Rectal smooth muscle tissue (tissue), 1 donor: ENCODE measurements at regions not wholly inside any gene's neighbourhood (a gene's known extent, or its start where the extent isn't known, plus 50 kb on each side); places are given as distances from the start of the nearest gene placed in this dataset.

Source experiments
- H3K27ac ChIP-seq: one replicate; pipeline ENCODE4 v1.7.0; 2013; ENCODE audit warnings: low read depth, low read length, inconsistent platforms
- H3K27me3 ChIP-seq: one replicate; pipeline ENCODE4 v1.7.0; 2013; ENCODE audit warnings: low read length; ENCODE audit not compliant: control insufficient read depth, insufficient read depth
- H3K36me3 ChIP-seq: one replicate; pipeline ENCODE4 v1.7.0; 2013; ENCODE audit warnings: low read length; ENCODE audit not compliant: control insufficient read depth, insufficient read depth
- H3K4me1 ChIP-seq: one replicate; pipeline ENCODE4 v1.7.0; 2013; ENCODE audit warnings: low read length; ENCODE audit not compliant: control insufficient read depth, insufficient read depth
- H3K4me3 ChIP-seq: one replicate; pipeline ENCODE4 v1.7.0; 2013; ENCODE audit warnings: low read length
- H3K9ac ChIP-seq: one replicate; pipeline ENCODE4 v1.7.0; 2013; ENCODE audit warnings: low read length

DNA sequence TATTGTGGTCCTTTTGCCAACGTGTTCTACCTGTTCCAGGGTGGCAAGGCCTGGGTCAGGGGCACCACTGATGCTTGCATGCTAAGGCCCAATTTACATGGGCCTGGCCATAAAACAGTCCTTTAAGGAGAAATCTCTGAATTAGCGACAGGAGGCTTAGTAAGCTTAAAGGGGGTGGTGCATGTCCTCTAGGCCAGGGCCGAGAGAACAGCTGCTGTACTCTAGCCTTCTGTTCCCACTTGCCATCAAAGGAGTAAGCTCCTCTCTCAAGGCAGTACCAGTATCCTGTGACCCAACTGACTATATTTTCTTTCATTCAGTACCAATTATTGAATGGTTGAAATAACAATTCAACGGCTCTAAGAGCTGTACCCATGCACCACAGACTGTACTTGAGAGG lies 67.7 kb upstream of the ZDHHC17 start:
- Histone ChIP-seq H3K36me3 (no peaks in the 10 kb centered on the region), H3K4me3 (no peak overlapping the region), H3K4me1 (no peaks in the 10 kb centered on the region), H3K27me3 (no peaks in the 10 kb centered on the region), H3K9ac (no peak overlapping the region), H3K27ac (no peak overlapping the region)

DNA sequence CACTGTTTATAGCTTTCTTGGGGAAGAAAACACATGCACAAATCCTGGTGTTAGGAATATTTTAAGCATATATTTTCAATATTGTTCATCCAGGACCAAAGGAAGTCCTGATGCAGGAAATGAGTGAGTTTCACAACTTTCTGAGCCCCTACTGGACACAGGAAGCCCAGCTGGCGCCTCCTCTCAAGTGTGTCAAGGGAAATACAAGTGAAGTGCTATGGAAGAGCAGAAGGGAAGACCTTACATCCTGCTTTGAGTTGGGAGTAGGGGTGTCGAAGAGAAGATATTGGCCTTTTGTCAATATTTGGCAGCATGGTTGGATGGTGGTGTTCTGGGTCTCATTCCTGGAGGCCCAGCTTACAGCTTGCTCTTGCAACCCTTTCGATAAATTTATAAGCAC lies 66.1 kb upstream of the ZDHHC17 start:
- Histone ChIP-seq H3K27ac (no peak overlapping the region), H3K27me3 (no peaks in the 10 kb centered on the region), H3K36me3 (no peaks in the 10 kb centered on the region), H3K9ac (no peak overlapping the region), H3K4me1 (no peaks in the 10 kb centered on the region), H3K4me3 (no peak overlapping the region)

DNA sequence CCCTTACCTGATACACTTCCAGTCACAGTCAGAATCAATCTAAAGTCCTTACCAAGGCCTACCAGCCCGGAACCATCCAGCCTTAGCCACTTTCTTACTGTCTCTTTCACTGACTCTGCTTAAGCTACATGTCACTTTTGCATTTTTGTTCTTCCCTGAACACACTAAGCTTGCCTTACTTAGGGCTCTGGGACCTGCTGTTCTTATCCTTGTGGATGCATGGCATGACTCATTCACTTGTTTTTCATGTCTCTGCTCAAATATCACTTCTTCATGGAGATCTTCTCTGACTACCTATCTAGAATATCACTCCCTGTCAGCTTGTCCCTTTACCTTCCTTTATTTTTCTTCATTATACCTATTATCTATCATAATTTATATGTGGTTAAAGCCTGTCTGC lies 65.6 kb upstream of the ZDHHC17 start:
- Histone ChIP-seq H3K27me3 (no peaks in the 10 kb centered on the region), H3K4me1 (no peaks in the 10 kb centered on the region), H3K9ac (no peak overlapping the region), H3K4me3 (no peak overlapping the region), H3K27ac (no peak overlapping the region), H3K36me3 (no peaks in the 10 kb centered on the region)

DNA sequence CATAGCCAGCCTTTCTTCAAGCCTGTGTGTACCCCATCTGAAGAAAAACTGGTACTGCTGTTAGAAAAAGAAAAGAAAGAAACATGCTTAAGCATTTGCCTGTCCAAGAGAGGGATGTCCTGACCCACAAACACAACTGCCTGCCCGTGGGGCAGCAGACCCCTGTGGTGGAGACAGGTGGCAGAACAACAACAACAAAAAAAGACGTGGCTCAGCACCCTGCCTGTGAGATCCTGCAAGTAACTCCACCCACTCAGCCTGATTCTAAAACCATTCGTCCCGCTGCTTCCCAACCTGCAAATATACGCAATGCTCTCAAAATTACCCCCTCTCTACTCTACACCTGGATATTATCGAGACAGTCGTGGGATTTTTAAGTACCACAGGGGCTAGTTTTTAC lies 64.9 kb upstream of the ZDHHC17 start:
- no peak overlapping the region for H3K9ac ChIP-seq
- no peaks in the 10 kb centered on the region for H3K27me3 ChIP-seq
- no peaks in the 10 kb centered on the region for H3K4me1 ChIP-seq
- no peak overlapping the region for H3K4me3 ChIP-seq
- no peaks in the 10 kb centered on the region for H3K36me3 ChIP-seq
- H3K27ac ChIP-seq = no peak overlapping the region

DNA sequence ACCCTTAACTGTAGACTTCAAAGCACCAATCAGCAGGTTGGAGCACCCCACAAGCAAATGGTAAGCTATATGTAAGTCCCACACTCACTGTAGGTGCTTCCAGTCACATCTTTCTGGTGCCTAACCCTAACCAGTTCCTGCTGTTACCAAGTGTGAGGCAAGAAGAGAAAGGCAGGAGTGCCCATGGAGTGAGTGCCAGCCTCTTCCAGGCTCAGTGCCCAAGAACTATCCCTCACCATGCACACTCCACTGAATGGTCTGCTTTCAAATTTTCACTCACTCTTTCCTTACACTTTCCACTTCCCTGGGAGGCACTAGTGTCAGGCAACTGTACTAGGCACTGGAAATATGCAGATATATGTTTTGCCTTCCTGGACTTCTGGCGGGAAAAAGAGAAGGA lies 62.2 kb upstream of the ZDHHC17 start:
- no peaks in the 10 kb centered on the region for H3K36me3 ChIP-seq
- no peaks in the 10 kb centered on the region for H3K27me3 ChIP-seq
- no peak overlapping the region for H3K4me3 ChIP-seq
- H3K4me1 ChIP-seq = no peaks in the 10 kb centered on the region
- H3K27ac ChIP-seq = no peak overlapping the region
- H3K9ac ChIP-seq = no peak overlapping the region

DNA sequence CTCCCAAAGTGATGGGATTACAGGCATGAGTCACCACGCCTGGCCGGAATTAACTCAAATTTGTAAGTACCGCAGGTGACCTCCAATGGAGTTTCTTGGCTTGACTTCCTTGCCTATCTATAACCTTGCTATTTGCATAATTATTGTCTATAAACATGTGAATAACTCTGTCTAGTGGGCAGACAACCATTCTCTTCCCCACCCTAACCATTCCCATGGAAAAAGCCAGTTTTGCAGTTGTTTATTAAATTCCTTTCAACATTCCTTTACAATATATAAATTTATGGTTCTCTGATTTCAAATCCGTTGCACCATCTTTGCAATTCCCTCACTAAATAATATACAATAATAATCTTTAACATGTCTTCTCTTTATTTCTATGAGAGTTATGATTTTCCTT lies 61.0 kb upstream of the ZDHHC17 start:
- Histone ChIP-seq H3K36me3 (no peaks in the 10 kb centered on the region), H3K27ac (no peak overlapping the region), H3K4me1 (no peaks in the 10 kb centered on the region), H3K4me3 (no peak overlapping the region), H3K9ac (no peak overlapping the region), H3K27me3 (no peaks in the 10 kb centered on the region)

DNA sequence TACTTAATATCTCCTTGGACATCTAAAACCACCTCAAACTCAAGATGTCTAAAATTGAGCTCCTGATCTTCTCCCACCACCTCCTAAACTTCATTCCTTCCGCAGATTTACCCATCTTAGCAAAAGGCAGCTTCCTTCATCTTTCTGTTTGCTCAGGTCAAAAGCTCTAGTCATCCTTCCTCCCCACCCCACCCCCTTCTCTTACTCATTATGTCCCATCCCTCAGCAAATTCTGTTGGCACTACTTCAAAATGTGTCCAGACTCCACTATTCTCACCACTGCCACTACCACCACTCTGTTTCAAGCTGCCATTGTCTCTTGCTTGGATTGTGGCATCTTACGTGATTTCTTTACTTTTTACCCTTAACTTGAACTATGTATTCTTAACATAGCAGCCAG lies 59.2 kb upstream of the ZDHHC17 start:
- Histone ChIP-seq H3K4me3 (no peak overlapping the region), H3K4me1 (no peaks in the 10 kb centered on the region), H3K36me3 (no peaks in the 10 kb centered on the region), H3K9ac (no peak overlapping the region), H3K27me3 (no peaks in the 10 kb centered on the region), H3K27ac (no peak overlapping the region)

DNA sequence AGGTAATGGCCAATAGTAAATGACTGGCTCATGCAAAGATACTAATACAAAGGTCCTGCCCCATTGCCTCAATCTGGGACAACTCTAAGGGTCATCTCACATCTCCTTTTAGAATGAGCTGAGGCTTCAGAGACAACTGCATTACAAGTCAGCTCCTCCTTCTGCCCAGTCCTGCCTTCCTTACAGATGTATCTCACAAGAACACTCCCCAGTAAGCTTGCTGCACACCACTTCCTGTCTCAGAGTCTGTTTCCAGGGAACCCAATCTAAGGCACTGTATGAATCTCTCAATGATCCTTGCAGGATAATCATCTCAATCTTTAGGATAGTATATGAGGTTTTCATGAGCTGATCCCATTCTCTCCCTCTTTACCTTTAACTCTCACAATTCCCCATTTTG lies 57.8 kb upstream of the ZDHHC17 start:
- H3K36me3 ChIP-seq = no peaks in the 10 kb centered on the region
- no peak overlapping the region for H3K9ac ChIP-seq
- H3K4me1 ChIP-seq = no peaks in the 10 kb centered on the region
- H3K27ac ChIP-seq = no peak overlapping the region
- H3K4me3 ChIP-seq = no peak overlapping the region
- no peaks in the 10 kb centered on the region for H3K27me3 ChIP-seq

DNA sequence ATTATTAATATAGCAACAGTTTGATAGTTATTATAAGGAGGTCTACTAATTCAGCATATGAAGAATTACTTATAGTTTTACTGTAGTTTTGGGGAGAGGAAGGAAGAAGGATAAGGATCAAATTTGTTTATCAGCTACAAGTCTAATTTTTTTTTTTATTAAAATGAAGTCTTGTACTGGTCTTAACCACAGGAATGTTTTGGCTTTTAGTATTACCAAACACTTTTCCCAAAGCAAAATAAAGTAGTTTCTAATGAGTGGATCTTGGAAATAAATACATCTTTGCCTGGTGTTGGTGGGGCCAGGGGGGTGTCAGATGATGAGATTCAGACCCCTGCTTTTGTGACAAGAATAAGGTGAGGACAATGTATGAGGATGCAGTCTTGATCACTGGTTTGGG lies 57.2 kb upstream of the ZDHHC17 start:
- H3K36me3 ChIP-seq = no peaks in the 10 kb centered on the region
- H3K4me1 ChIP-seq = no peaks in the 10 kb centered on the region
- H3K9ac ChIP-seq = no peak overlapping the region
- H3K27ac ChIP-seq = no peak overlapping the region
- H3K4me3 ChIP-seq = no peak overlapping the region
- no peaks in the 10 kb centered on the region for H3K27me3 ChIP-seq

DNA sequence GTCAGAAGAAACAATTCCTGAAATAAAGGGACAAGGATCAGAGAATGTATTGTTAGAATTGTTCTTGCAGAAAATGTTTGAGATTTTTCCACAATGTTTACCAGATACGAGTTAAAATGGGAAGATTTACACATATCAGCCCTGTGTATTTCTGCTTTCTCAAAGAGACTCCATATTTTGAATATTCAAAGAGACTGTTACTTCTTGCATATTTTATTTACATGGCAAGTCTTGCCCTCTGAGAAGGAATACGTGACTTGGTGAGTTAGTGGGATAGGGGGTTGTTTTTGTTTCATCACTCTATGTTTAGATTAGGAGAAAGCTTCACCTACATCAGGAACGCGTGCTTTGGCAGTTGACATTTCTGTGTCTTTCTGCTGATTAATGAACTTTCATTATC lies 56.1 kb upstream of the ZDHHC17 start:
- no peaks in the 10 kb centered on the region for H3K27me3 ChIP-seq
- no peaks in the 10 kb centered on the region for H3K36me3 ChIP-seq
- no peaks in the 10 kb centered on the region for H3K4me1 ChIP-seq
- no peak overlapping the region for H3K9ac ChIP-seq
- H3K4me3 ChIP-seq = no peak overlapping the region
- no peak overlapping the region for H3K27ac ChIP-seq

DNA sequence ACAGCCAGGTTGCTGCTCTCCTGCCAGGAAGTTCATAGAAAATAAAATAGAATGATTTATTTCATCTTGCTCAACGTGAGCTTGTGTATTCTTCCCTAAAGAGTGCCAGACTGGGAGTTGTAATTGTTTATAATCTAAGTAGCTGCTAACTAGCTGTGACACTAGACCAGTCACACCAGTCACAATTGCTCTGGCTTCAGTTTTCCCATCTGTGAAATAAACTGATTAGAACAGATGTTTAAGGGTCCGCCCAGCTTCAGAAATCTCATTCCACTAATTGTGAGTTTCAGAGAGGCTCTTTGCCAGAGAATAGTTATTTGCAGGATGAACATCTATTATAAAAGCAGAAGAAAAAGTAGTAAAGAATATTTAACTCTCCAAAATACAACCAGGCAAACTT lies 55.6 kb upstream of the ZDHHC17 start:
- Histone ChIP-seq H3K27ac (no peak overlapping the region), H3K9ac (no peak overlapping the region), H3K36me3 (no peaks in the 10 kb centered on the region), H3K4me3 (no peak overlapping the region), H3K4me1 (no peaks in the 10 kb centered on the region), H3K27me3 (no peaks in the 10 kb centered on the region)

DNA sequence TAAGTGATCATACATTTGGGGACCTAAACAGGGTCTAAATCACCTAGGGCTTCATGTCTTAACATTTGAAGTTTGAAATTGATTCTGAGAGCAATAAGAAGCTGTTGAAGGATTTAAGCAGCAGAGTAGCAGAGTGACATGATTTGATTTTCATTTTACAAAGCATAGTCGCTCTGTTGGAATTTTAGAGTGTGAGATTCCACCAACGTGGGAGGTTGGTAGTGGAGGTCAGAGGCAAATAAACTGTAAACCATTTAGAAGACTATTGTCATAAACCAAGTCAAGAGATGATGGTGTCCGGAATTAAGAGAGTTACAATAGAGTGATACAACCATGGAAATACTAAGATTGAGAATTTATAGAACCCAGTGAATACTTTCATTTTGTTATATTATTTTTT lies 52.7 kb upstream of the ZDHHC17 start:
- no peak overlapping the region for H3K4me3 ChIP-seq
- H3K27ac ChIP-seq = no peak overlapping the region
- no peaks in the 10 kb centered on the region for H3K27me3 ChIP-seq
- no peaks in the 10 kb centered on the region for H3K36me3 ChIP-seq
- H3K9ac ChIP-seq = no peak overlapping the region
- H3K4me1 ChIP-seq = no peaks in the 10 kb centered on the region

DNA sequence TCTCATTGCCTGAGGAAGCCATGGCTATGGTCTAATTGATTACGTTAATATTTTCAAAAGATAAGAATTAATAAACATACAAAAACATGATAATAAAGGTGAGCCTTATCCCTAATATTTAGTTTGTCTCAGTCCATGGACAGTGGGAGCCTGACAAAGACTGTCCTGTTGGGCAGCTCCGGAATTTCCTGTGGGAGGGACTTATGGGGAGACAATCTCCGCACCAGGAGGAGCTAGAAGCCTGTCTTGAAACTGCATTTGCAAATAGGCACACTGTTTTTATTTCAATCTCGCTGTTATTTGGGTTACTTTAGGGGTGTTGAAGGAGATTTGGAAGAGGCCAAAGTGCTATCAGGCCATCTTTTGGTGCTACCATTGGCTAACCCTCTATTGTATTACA lies 50.8 kb upstream of the ZDHHC17 start:
- no peaks in the 10 kb centered on the region for H3K27me3 ChIP-seq
- no peaks in the 10 kb centered on the region for H3K36me3 ChIP-seq
- H3K4me3 ChIP-seq = no peak overlapping the region
- no peak overlapping the region for H3K9ac ChIP-seq
- no peak overlapping the region for H3K27ac ChIP-seq
- no peaks in the 10 kb centered on the region for H3K4me1 ChIP-seq

DNA sequence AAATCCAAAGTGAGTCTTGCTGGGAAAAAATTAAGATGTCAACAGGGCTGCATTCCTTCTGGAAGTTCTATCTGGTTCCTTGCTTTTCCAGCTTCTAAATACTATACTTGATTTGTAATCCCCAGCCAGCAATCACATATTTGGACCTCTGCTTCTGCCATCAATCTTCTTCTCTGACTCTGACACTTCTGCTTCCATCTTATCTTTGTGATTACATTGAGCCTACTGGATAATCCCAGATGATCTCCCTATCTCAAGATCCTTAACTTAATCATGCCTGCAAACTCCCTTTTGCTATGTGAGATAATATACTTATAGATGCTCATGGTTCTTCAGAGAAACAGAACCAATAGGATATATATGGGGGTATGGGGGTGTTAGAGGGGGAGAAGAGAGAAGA lies 49.9 kb upstream of the ZDHHC17 start:
- H3K4me1 ChIP-seq = no peaks in the 10 kb centered on the region
- no peak overlapping the region for H3K4me3 ChIP-seq
- no peaks in the 10 kb centered on the region for H3K36me3 ChIP-seq
- H3K27ac ChIP-seq = no peak overlapping the region
- no peaks in the 10 kb centered on the region for H3K27me3 ChIP-seq
- H3K9ac ChIP-seq = no peak overlapping the region
